Smooth muscle cell of the brain vasculature (primary cell): ENCODE measurements at regions not wholly inside any gene's neighbourhood (a gene's known extent, or its start where the extent isn't known, plus 50 kb on each side); places are given as distances from the start of the nearest gene placed in this dataset.
"Not testable (repeated sequence)": the region's sequence is repeated elsewhere in the genome, so short reads cannot be mapped to it uniquely, and the experiment has no call there.

Source experiments
- DNase-seq: peaks from one replicate; pipeline ENCODE4 v3.0.0-alpha.2; 2012; ENCODE audit warnings: low read depth, low spot score

GRCh38 chr6:74431873-74432580 lies 736.0 kb downstream of the CD109 start:
- no peak for DNase-seq

GRCh38 chr6:74420221-74420620 lies 724.2 kb downstream of the CD109 start:
- DNase-seq = no peak

DNA sequence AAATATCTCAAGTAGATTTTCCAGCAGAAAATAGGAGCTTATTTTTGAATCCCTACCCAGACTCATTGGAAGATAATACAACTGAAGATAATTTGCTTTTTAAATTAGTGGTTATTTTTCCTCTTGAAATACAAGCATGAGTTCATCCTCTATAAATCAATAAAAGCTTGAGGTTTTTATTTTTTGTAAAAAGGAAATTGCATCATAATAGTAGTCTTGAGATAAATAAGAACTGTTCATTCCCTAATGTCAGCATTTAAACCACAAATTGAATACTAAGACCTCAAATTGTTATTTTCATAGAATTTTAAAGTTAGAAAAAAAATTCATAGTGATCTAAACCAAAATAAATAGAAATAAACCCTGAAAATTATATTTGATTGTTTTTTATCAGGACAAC lies 719.1 kb downstream of the CD109 start:
- DNase-seq = no peak

- DNase-seq = no peak
These were observed 714.6 kb downstream of the CD109 start for GRCh38 chr6:74410630-74411029.

GRCh38 chr6:74409447-74409846 lies 713.4 kb downstream of the CD109 start:
- DNase-seq = peak; percentile 57

- no peak for DNase-seq
These were observed 712.8 kb downstream of the CD109 start for GRCh38 chr6:74408844-74409243.

DNA sequence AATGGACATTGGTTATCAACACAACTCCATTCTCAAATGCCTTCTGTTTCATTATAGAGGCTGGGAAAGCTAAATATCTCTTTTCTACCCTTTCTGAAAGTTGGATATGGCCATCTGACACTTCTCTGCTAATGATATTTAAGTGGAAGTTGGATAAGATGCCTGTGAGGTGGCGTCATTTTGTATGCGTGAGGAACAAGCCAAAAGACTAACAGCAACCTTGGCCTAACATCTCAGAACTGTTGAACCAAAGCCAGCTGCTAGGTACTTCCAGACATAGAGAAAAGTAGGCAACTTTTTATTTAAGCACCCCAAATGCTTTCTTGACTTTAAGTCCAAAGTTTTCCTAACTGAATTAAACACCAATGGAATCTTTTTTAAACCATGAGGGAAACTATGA lies 708.4 kb downstream of the CD109 start:
- no peak for DNase-seq

- DNase-seq = no peak
These were observed 706.8 kb downstream of the CD109 start for GRCh38 chr6:74402781-74403180.

DNA sequence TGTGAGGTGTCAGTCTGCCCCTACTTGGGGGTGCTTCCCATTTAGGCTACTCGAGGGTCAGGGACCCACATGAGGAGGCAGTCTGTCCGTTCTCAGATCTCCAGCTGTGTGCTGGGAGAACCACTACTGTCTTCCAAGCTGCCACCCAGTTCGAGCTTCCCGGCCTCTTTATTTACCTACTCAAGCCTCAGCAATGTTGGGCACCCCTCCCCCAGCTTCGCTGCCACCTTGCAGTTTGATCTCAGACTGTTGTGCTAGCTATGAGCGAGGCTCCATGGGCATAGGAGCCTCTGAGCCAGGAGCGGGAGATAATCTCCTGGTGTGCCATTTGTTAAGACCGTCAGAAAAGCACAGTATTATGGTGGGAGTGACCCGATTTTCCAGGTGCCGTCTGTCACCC lies 682.4 kb downstream of the CD109 start:
- DNase-seq = not testable (repeated sequence)

DNA sequence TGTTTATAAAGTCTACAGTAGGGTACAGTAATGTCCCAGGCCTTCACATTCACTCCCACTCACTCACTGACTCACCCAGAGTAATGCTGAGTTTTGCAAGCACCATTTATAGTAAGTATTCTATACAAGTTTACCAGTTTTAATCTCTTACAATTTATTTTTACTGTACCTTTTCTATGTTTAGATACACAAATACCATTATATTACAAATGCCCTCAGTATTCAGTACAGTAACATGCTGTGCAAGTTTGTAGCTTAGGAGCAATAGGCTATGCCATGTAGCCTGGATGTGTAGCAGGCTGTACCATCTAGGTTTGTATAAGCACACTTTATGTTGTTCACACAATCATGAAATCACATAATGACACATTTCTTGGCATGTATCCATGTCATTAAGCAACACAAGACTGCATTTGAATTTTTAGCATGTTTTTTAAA lies 673.6 kb downstream of the CD109 start:
- DNase-seq = no peak

GRCh38 chr6:74368746-74369145 lies 672.7 kb downstream of the CD109 start:
- no peak for DNase-seq

GRCh38 chr6:74366634-74367033 lies 670.6 kb downstream of the CD109 start:
- no peak for DNase-seq

- DNase-seq = no peak
These were observed 666.4 kb downstream of the CD109 start for GRCh38 chr6:74362391-74362790.

DNA sequence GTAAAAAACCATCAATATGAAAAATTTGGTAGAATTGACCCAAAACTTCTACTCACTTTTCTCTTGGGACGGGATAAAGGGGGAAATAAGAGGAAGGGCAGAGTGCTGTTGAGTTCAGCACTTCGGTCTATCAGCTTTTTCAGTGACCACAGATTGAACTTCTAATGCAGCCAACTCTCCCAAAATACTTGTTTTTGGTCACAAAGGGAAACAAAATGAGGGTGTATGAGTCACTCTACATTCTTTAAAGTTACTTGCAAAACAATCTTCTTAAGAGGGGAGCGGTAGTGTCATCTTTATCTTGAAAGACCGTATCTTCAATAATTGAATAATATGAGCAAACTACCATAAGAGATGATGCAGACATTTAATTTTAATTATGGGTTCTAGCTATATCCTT lies 661.3 kb downstream of the CD109 start:
- DNase-seq = no peak

DNA sequence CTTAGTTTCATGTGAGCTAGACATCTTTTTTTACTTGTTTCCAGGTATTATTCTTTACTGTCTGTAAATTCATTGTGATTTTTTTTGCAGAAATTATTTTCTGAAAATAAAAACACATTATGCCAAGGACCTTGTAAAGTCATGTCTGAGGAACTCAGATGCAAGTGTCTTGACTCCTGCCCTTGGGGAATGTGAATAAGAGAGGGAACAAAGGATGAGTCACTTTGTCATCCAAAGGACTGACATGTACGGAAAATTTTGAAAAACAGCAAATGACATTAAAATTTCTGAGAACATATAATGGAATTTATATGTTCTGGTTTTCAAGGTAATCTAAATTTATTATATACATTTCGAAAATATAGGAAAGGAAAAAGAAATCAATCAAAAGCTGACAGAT lies 660.4 kb downstream of the CD109 start:
- no peak for DNase-seq

DNA sequence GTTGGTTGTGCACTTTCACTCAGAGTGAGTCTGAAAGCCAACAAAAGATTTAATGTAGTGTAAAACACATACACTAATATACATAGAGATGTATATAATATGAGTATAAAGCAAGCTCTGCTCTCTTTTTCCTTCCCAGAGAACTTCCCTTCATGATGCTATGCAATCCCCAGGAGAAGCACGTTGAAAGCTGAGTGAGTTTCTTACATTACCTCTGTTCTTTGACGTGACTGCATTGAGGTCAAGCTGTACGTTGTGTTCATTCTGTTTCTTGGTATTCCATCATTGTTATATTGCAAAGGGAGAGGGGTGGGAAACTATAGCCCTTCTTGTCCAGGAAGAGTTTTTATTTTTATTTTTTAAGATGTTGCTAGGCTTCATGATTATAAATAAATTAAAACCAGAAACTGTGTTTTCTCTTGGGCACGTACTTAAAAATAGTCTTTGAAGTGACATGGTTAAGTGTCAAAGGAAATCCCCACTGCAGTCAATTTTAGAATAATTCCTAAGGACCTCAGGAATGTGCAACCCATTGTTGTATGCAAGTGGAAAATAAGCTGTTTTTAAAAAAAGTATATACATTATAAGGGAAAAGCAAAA lies 651.0 kb downstream of the CD109 start:
- DNase-seq = no peak

- DNase-seq = no peak
These were observed 647.8 kb downstream of the CD109 start for GRCh38 chr6:74343804-74344203.

DNA sequence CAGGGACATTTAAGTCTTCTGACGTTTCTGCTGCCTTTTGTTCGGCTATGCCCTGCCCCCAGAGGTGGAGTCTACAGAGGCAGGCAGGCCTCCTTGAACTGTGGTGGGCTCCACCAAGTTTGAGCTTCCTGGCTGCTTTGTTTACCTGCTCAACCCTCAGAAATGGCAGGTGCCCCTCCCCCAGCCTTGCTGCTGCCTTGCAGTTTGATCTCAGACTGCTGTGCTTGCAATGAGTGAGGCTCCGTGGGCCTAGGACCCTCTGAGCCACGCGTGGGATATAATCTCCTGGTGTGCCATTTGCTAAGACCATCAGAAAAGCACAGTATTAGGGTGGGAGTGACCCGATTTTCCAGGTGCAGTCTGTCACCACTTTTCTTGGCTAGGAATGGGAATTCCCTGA lies 647.3 kb downstream of the CD109 start:
- not testable (repeated sequence) for DNase-seq

GRCh38 chr6:74334722-74335121 lies 638.7 kb downstream of the CD109 start:
- no peak for DNase-seq

- DNase-seq = no peak
These were observed 637.4 kb downstream of the CD109 start for GRCh38 chr6:74333406-74333805.

GRCh38 chr6:74320715-74321114 lies 624.7 kb downstream of the CD109 start:
- DNase-seq = no peak

GRCh38 chr6:74320074-74320473 lies 624.1 kb downstream of the CD109 start:
- no peak for DNase-seq

DNA sequence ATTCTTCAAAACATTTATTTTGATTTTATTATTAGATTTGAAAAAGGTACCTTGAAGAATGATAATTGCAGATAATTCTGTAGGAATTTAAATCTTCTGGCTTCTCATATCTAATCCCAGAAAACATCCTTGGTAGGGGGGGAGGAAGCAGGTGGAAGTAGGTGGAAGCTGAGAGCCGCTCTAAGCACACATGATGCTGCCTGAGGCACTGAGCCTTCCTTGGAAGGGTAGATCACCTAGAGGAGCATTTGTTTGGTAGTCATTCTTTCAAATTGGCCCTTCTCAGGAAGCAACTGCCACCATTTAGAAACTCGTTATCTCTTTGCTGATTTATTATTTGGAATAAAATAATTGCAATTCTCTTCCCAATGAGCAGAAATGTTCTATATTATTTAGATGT lies 623.3 kb downstream of the CD109 start:
- no peak for DNase-seq

DNA sequence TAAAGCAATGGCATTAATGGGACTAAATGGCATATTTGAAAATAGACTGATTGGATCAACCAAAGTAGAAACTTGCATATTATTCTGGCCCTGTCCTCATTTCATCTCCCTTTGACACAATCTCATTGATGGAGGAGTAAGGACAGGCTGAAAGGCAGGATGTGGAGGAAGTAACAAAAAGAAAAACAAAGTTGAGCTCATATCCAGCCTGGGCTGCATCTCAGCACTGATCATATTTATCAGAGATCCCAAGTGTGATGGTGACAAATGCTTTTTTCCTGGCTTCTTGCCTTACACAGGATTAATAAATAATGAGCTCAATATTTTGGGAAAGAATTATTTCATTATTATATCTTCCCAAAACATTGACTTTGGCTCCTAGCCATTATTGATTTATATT lies 622.7 kb downstream of the CD109 start:
- no peak for DNase-seq
